Heart left ventricle (tissue), 16 donors: ENCODE measurements at regions not wholly inside any gene's neighbourhood (a gene's known extent, or its start where the extent isn't known, plus 50 kb on each side); places are given as distances from the start of the nearest gene placed in this dataset.
A peak's percentile ranks its signal among the peaks of the same experiment; 100 is the strongest.

ENCODE experiments used
- ATAC-seq, 4 donors: fragments of 200-7000 bp; cut with Tn5 transposase; one replicate each; pipeline ENCODE4 v1.9.1; 2020 to 2022; ENCODE audit warnings: moderate library complexity in 4 of 4, mild to moderate bottlenecking in 3 of 4, moderate number of reproducible peaks in 1 of 4
- DNase-seq, 5 donors: peaks; one replicate each; pipeline ENCODE4 v3.0.0-alpha.2; 2020
- H3K27ac ChIP-seq, 12 donors: fragments of 200-600 bp; sonication (generic) in 4 of 12; one replicate each; pipeline versions ENCODE4 v1.5.0 to v1.8.0; 2016 to 2022; ENCODE audit warnings: mild to moderate bottlenecking in 2 of 12
- H3K27me3 ChIP-seq, 9 donors: fragments of 200-600 bp; sonication (generic) in 2 of 9; one replicate each; pipeline versions ENCODE4 v1.5.1 to v1.8.0; 2016 to 2022; ENCODE audit warnings: mild to moderate bottlenecking in 3 of 9
- H3K36me3 ChIP-seq, 9 donors: fragments of 200-600 bp; sonication (generic) in 2 of 9; one replicate each; pipeline versions ENCODE4 v1.5.0 to v1.8.0; 2018 to 2022; ENCODE audit warnings: mild to moderate bottlenecking in 2 of 9
- H3K4me1 ChIP-seq, 12 donors: fragments of 200-600 bp; sonication (generic) in 4 of 12; one replicate each; pipeline versions ENCODE4 v1.5.0 to v1.8.0; 2016 to 2022; ENCODE audit warnings: mild to moderate bottlenecking in 3 of 12
- H3K4me3 ChIP-seq, 12 donors: fragments of 200-600 bp; sonication (generic) in 4 of 12; one replicate each; pipeline versions ENCODE4 v1.5.0 to v1.8.0; 2017 to 2022; ENCODE audit warnings: mild to moderate bottlenecking in 9 of 12, moderate library complexity in 4 of 12
- H3K9me3 ChIP-seq, 12 donors: fragments of 200-600 bp; sonication (generic) in 4 of 12; one replicate each; pipeline versions ENCODE4 v1.5.0 to v1.8.0; 2016 to 2022; ENCODE audit warnings: mild to moderate bottlenecking in 1 of 12
- POLR2A ChIP-seq, 2 donors: fragments of 450-650 bp; IDR thresholded peaks; one replicate each; pipeline ENCODE4 v1.6.1; 2017; ENCODE audit warnings: antibody characterized with exemption in 2 of 2, mild to moderate bottlenecking in 2 of 2, moderate library complexity in 2 of 2
- WGBS, 4 donors: extraction: QIAGEN DNeasy Blood & Tissue Kit in 2 of 4; methylation state at CpG; one replicate each; pipeline versions ENCODE4 v1.1.5 to v1.1.7; 2013 to 2018; 5-methylcytosine and 5-hydroxymethylcytosine counted together
- intact Hi-C, 10 donors: fragments of 100-400 bp; cut with DNase I; formaldehyde crosslinking; loops; one replicate each; pipeline versions ENCODE4 v1.11.1 to v1.14.2; 2022
- TF ChIP-seq, protein P1 (sequence below), 12 donors: fragments of 200-600 bp; sonication (generic) in 4 of 12; IDR thresholded peaks; one replicate each; pipeline versions ENCODE4 v1.5.0 to v1.8.0; 2018 to 2022; ENCODE audit warnings: antibody characterized with exemption in 12 of 12, mild to moderate bottlenecking in 5 of 12
- donor health status: ischemic (EF 13 %, LVEDD 7.1; RV severe dilation, severe dysfunction).
- donor health status: healthy with polysubstance abuse.
- donor health status: DM: no; HTN: yes; CAD: no.
- donor health status: DM: no; HTN: no; CAD: no.
- donor health status: ischemic (EF 25% LVEDD 6.9; RV normal size, moderate dysfunction).
- donor health status: ischemic (EF 25% LVEDD 5.7; RV mildly dilated, moderate dysfunction).
- donor health status: healthy.
- donor health status: DM: yes; HTN: yes; CAD: no.
- donor health status: ischemic (EF 35%, LVEDD 5.7; RV mildly dilated, moderate dysfunction).
- donor health status: nonischemic (EF 11% LVEDD 7.7; RV severe dilation, severe dysfunction).
- donor health status: DM: yes; HTN: yes; CAD: no.
- donor health status: PGD.
- donor health status: ischemic (EF 29% LVEDD 5.4; RV normal size, mild dysfunction).
- donor health status: nonischemic (EF 23%, LVEDD 6.1; RV moderate dilation, normal function).

DNA sequence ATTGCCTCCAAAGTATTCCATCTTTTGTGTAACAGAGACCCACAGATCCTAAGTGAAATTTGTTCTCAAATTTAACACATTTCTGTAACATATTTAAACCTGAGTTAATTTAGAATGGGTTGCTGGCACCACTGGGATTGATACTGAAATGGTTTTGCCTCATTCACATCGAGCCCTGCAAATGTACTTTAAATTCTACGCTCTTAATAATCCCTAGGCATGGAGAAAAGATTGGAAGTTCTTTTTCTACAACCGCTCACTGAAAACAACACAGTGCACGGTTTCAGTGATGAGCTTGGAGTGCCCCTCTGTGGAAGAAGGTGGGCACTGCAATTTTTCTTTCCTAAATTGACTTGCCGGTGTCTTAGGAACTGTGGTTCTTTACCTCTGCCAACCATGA lies 109.9 kb upstream of the ATP11B start:
- Histone ChIP-seq H3K27me3 (peaks cover 0 to 53% (median 22%) of the 10 kb centered on the region in 9 donors), H3K27ac (no peak overlapping the region), H3K4me3 (peak overlapping the region in 9 of 12 donors; percentile 46 to 68 (median 58)), H3K9me3 (no peaks in the 10 kb centered on the region), H3K4me1 (peaks cover 0 to 16% (median 3%) of the 10 kb centered on the region in 12 donors), H3K36me3 (no peaks in the 10 kb centered on the region)
- peak; percentile 85 to 92 (median 86) for ATAC-seq
- peak in 3 of 5 donors; percentile 30 to 36 (median 32) for DNase-seq
- WGBS, 4 donors, result 1 to 2% (median 1%) methylated on average over 5 of the region's 5 CpGs
- no peak for TF ChIP-seq POLR2A (IDR thresholded peaks at IDR 0.05)
- TF ChIP-seq, protein P1, sequence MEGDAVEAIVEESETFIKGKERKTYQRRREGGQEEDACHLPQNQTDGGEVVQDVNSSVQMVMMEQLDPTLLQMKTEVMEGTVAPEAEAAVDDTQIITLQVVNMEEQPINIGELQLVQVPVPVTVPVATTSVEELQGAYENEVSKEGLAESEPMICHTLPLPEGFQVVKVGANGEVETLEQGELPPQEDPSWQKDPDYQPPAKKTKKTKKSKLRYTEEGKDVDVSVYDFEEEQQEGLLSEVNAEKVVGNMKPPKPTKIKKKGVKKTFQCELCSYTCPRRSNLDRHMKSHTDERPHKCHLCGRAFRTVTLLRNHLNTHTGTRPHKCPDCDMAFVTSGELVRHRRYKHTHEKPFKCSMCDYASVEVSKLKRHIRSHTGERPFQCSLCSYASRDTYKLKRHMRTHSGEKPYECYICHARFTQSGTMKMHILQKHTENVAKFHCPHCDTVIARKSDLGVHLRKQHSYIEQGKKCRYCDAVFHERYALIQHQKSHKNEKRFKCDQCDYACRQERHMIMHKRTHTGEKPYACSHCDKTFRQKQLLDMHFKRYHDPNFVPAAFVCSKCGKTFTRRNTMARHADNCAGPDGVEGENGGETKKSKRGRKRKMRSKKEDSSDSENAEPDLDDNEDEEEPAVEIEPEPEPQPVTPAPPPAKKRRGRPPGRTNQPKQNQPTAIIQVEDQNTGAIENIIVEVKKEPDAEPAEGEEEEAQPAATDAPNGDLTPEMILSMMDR (IDR thresholded peaks at IDR 0.05), result peak; percentile 74 to 92 (median 86)
- intact Hi-C loops, result loop anchor here (1.0 to 10.0 kb wide), 9 partner anchors 429 to 1473 kb away; partner anchors contain the start of gene SOX2 (in 3 of the 10)

DNA sequence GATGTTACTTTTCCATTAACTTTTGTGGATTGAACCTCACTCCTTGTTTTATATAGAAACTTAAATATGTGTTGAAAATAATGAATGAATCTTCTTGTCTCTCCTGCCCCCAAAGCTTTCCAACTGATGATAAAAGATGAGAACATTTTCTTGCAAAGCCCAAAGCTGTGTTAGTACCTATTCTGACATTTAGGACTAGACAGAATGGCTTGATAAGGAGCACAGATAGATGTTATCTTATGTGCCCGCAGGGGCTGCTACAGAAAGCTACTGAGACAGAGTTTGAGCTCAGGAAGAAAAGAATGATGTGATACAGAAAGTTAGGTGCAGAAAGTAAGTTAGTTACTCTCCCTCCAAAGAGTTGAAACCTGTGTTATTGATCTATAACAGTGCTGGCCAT lies 109.4 kb upstream of the ATP11B start:
- H3K27ac ChIP-seq, result no peak overlapping the region
- peaks cover 0 to 53% (median 22%) of the 10 kb centered on the region in 9 donors for H3K27me3 ChIP-seq
- intact Hi-C loops, result loop anchor here (1.0 to 10.0 kb wide), 9 partner anchors 429 to 1473 kb away; partner anchors contain the start of gene SOX2 (in 3 of the 10)
- ATAC-seq (no peak), DNase-seq (no peak)
- TF ChIP-seq, protein P1 (IDR thresholded peaks at IDR 0.05), result no peak
- no peak overlapping the region for H3K4me3 ChIP-seq
- no peaks in the 10 kb centered on the region for H3K9me3 ChIP-seq
- peaks cover 0 to 16% (median 3%) of the 10 kb centered on the region in 12 donors for H3K4me1 ChIP-seq
- no peaks in the 10 kb centered on the region for H3K36me3 ChIP-seq
- 0 to 7% (median 2%) methylated on average over 1 of the region's 1 CpG for WGBS, 4 donors

DNA sequence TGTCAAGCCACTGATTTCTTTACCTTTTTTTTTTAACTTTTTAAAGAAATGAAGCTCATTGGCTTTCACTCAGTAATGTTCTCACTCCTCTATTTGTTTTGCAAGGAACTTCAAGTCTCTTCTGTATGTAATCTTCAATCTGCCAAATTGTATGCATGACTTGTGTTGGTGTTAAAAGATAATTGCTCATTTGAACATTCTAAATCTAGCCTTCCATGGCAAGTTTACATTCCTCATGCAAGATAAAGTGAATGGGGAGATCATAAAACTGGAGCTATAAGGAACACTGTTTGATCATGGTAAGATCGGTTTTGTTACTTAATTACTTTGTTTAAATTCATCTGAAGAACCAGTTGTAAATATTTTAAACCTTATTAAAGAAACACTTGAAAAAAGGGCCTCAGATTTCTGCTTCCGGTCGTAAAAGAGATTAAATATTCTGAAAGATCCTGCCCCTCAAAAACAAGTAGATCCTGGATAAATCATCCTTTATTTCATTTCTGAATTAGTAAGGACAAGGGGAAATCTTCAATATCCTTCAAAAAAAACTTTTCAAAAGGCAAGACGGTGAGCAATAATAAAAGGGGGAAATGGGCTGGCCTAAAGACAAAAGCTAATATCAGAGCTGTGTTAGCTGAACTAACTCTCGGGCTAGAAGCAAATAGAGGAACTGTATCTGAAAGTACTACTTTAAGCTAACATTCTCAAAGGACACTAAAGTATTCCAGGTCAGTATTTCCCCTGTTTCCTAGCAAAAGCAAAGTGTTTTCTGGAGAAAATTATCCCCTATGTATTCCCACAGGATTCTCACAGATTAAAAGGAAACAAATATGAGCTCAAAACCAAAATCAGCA lies 107.0 kb upstream of the ATP11B start:
- DNase-seq (no peak), ATAC-seq (no peak)
- intact Hi-C loops, result loop anchor here in 3 of 10 donors (10.0 kb wide), 2 partner anchors 431 to 1471 kb away; no protein-coding TSS in a partner anchor
- Histone ChIP-seq H3K4me1 (peaks cover 0 to 16% (median 3%) of the 10 kb centered on the region in 12 donors), H3K9me3 (no peaks in the 10 kb centered on the region), H3K27ac (no peak overlapping the region), H3K36me3 (no peaks in the 10 kb centered on the region), H3K27me3 (peaks cover 0 to 61% (median 22%) of the 10 kb centered on the region in 9 donors), H3K4me3 (no peak overlapping the region)
- WGBS, 4 donors, result 61 to 68% (median 64%) methylated on average over 5 of the region's 5 CpGs
- TF ChIP-seq POLR2A (IDR thresholded peaks at IDR 0.05), result no peak
- TF ChIP-seq, protein P1 (IDR thresholded peaks at IDR 0.05), result no peak

DNA sequence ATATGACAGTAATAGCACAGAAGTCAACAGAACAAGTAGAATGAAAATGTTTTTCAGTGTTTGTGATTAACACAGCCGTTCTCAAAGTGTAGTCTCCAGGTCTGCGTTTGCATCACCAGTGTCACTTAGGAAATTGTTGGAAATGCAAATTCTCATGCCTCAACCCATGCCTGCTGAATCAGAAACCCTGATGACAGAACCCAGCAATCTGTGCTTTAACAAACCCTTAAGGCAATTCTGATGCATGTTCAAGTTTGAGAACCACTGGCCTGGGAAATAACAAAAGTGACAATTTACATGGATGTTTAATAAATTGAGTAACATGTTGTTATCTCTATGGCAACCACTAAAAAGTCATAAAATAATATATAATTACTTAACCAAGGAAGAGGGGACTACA lies 103.1 kb upstream of the ATP11B start:
- H3K27ac ChIP-seq, result no peak overlapping the region
- H3K36me3 ChIP-seq, result no peaks in the 10 kb centered on the region
- no peak for DNase-seq
- TF ChIP-seq, protein P1 (IDR thresholded peaks at IDR 0.05), result no peak
- TF ChIP-seq POLR2A (IDR thresholded peaks at IDR 0.05), result no peak
- WGBS, 4 donors, result 72 to 85% (median 73%) methylated on average over 2 of the region's 2 CpGs
- peaks cover 0 to 64% (median 22%) of the 10 kb centered on the region in 9 donors for H3K27me3 ChIP-seq
- H3K9me3 ChIP-seq, result no peaks in the 10 kb centered on the region
- H3K4me1 ChIP-seq, result no peaks in the 10 kb centered on the region
- intact Hi-C loops, result no loop called here
- no peak overlapping the region for H3K4me3 ChIP-seq
- no peak for ATAC-seq
